GF-D8 (cell line): ENCODE measurements at regions not wholly inside any gene's neighbourhood (a gene's known extent, or its start where the extent isn't known, plus 50 kb on each side); places are given as distances from the start of the nearest gene placed in this dataset.

Experiments used
- DNase-seq: peaks from one replicate; lab custom pipeline; 2025; lab: John Stamatoyannopoulos, UW

DNA sequence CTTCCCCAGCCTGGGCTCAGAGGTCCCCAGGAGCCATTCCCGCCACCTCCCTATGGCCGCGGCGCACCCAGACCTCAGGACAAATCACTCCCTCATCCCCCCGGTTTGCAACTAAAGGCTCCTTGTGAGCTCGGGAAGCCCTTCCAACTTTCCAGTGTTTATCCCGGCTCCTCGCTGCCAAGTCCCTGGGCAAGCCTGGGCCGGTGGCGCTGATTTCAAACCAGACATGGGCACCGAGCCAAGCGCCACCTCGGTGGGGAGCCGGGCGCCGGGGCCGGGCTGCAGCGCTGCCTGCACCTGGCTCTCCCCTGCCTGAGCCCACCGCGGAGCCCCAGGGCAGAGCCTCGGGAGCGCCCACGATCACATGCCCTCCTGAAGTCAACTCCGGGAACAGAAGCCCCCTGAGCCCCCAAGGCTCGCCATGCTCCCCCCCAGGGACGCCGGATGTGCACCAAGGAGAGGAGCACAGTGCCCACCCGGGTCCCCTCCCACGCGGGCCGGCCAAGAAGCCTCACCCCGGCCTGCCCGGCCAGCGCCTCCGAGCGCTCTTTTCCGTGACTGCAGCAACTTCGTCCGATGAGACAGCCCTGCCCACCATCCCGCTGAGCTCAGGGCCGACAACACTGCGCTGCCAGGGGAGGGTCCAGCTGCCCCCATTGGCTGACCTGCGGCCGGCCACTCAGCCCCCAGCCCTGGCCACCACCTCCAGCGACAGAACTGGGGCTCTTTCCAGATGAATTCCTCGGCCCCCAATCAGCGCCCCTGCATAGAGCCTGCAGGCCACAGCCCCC lies 50.0 kb downstream of the NCOR2 start:
- DNase-seq: no peak

DNA sequence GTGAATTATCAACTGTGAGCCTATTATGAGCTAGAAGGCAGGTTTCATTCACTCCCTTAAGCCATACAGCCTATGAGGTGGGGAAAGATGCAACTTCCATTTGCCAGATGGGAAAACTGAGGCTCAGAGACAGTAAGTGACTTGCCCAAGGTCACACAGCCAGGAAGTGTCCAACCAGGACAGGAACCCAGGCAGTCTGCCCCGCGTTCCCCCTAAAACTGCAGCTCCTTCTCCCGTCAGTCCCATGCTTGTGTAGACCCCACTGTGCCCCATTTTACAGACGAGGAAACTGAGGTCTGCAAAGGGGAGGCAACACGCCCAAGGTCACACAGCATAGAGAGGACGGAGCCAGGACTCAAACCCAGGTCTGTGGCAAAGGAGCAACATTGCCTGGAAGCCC lies 50.6 kb downstream of the NCOR2 start:
- no peak for DNase-seq

DNA sequence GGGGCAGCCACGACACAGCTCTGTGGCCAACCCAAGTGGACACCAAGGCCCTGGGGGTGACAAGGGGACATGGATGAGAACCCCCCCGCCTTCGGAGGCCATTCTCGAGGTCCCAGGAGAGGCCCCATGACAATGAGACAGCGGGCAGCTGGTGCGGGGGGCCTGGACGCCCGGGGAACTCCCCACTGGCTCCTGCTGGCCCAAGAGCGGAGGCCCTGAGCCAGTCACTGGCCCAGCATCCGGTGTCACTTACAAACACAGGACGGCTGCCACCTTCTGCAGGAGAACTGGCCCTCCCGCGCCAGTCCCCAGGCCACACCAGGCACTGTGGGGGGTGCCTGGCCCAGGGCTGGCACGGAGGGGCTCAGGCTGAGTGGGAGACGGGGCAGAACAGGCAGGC lies 51.4 kb downstream of the NCOR2 start:
- no peak for DNase-seq

DNA sequence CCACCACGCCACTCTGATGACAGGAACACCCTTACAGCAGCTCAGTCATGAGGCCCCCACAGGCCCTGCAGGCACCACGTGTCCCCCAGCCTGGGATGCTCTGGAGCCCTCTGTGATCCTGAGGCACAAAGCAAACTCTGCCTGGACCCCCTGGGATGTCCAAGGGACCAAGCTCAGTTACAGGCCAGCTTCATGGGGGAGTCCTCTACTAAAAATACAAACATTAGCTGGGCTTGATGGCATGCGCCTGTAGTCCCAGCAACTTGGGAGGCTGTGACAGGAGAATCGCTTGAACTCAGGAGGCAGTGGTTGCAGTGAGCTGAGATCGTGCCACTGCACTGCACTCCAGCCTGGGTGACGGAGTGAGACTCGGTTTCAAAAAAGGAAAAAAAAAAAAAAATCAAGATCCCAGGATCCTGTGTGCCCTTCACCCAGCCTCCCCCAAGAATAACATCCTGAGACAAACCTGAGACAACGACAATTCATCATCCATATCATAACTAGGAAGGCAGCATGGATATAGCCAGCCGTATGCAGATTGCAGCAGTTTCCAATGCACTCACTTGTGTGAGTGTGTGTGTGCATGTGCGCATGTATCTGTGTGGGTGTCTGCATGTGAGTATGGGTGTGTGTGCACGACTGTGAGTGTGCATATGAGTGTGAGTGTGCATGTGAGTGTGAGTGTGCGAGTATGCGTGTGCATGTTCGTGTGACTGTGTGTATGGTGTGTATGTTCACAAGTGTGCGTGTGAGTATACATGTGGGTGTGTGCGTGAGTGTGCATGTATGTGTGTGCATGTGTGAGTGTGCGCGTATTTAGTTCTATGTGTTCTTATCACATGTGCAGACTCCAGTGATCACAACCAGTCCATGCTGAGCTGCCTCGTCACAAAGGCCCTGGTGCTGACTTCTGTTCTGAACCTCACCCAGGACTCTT lies 52.1 kb downstream of the NCOR2 start:
- no peak for DNase-seq

DNA sequence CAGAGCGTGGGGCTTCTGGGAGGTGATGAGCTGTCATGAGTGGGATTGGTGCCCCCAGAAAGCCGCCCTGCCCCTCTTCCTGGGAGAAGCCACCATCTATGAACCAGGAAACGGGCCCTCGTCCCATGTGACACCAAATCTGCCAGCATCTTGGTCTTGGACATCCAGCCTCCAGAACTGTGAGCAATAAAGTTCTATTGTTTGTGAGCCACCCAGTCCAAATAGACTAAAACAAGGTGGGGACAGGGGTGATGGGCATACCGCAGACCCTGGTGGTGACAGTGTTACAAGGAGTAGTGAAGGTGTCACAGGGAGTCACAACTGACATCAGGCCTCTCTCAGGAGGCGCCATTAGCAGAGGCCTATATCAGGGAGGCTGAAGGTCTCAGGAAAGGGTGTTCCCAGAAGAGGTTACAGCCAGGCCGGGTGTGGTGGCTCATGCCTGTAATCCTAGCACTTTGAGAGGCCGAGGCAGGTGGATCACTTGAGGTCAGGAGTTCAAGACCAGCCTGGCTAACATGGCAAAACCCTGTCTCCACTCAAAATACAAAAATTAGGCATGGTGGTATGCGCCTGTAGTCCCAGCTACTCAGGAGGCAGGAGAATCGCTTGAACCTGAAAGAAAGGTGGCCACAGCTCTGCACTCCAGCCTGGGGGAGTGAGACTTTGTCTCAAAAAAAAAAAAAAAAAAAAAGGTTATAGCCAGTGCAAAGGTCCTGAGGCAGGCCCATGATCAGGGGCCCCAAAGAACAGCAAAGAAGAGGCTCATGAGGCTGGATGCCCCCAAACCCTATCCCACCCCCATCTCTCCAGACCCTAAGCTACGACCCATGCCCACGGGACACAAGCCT lies 53.0 kb downstream of the NCOR2 start:
- DNase-seq: no peak

DNA sequence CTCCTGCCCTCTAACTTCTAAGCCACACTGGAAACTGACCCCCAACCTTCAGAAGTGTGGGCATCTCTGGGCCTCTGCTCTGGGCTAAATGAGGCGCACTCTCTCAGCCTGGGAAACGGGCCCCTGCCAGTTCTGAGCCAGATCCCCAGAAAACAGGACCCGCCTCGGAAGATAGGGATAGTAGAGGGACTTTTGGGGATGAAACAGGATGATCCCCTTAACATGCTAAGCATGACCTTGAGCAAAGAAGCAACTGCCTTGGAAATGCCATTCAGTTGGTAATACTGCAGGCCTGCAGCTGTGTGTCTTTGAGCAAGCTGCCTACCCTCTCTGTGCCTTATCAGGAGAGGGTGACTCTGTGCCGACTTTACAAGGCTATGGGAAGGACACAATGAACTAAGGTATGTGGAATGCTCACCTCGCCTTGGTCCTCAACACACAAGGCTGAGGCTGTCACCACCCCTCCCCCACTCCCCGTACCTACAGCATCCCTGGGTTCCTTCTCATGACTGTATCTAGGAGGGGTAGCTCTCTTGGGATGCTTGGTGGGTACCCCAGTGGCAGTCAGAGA lies 54.0 kb downstream of the NCOR2 start:
- no peak for DNase-seq

DNA sequence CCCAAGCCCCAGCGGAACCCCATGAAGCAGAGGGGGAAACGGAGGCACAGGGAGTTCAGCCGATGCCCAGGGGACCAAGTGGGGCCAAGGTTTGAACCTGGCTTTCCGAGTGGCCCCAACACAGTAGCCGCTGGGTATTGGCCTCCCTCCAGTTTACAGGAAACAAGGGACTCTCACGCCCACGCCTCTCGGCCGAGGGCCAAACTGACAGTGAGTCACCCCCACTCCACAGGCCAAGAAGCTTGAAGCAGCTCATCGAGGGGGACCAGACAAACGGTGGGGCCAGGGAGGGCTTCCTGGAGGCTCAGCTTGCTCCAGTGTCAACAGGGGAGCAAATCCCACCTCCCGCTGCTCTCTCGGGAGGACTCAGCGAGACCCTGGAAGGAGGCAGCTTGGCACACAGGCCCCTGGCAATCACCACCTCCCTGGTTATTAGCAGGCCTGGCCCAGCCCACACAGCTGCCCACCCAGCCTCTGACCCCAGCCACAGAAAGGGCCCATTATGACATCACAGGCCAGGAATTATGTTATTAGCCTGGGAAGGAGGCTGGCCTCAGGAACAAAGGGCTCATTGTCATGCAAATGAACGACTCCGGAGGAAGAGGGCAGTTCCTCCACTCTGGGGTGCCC lies 54.6 kb downstream of the NCOR2 start:
- DNase-seq: no peak

DNA sequence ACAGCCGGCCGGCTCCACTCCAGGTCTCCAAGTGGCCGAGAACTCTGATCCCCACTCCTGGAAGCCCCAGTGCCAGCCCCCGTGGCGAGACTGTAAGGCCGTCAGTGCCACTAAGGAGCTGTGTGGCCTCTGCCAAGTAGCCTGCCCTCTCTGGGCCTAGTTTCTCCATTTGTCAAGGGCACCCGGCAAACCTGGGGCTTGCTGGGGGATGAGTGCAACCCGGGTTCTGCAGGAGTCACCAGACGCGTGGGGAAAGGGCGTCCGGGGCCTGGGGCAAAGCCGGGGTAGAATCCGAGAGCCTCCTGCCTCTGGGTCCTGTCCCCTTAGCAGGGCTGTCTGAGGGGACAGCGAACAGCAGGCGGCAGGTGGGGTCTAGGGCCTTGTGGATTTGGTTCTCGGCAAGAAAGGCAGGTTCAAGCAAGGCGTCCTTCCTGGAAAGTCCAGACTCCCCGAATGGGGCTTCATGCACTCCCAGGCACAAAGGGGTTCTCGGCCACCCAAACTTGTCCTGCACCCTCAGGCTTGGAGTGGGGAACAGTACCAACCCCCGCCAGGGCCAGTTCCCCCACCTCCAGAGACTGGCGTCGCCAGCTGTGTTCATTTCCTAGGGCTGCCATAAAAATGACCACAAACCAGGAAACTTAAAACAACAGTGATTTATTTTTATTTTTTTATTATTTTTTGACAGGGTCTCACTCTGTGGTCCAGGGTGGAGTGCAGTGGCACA lies 56.0 kb downstream of the NCOR2 start:
- DNase-seq: no peak

DNA sequence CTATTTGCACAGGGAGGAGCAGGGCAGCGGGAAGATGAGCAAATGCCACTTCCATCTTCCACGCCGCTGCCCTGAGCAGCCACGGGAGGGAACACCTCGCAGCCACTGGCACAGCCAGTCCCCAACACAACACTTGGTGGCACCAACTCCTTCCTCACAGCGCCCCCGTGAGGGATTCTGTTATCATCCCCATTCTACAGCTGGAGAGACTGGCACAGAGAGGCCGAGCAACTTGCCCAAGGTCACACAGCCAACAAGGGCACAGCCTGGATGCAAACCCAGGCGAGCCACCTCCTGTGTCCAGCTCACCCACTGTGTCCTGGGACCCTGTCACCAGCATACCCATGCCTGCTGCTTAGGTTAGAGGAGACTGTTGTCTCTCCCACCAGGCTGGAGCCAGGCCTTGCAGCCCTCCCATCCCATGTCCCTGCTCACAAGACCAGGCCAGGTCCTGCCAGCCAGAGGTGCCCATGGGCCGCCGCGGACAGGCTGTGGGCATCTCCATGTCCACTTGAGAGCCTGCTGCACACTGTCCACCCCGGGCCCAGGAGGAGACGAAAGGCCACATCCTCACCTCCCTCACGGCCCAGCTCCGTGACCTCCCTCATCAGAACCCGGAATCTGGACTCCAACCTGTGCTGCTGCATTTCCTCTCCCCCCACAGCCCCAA lies 57.0 kb downstream of the NCOR2 start:
- peak; percentile 21 for DNase-seq

DNA sequence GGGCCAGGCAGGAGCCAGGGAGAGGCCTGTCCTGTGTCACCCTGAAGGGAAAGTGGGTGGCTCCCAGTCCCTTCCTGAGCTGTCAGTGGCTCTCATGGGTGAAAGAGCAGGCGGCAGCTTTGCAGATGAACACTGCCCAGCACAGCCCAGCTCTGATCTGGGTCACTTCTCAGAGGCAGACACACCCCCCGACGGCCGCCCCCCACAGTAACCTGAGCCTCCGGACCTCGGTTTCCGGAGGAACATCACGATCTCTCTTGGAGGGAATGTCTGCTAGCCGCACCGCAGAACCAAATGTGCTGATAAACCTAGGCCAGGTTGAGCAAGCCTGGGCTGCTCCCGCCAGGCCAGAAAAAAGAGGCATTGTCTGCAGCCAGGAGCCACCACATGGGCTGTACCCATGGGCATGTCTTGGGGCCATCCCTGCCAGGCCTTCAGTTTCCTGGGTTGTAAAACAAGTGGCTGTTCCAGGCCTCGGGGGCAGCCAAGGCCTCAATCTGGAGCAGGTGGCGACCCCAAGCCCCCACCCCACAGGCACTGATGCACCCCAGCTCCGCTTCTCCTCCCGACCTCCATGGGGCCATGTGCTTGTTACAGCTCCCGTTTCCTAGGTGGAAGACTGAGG lies 57.6 kb downstream of the NCOR2 start:
- DNase-seq: peak; percentile 77

DNA sequence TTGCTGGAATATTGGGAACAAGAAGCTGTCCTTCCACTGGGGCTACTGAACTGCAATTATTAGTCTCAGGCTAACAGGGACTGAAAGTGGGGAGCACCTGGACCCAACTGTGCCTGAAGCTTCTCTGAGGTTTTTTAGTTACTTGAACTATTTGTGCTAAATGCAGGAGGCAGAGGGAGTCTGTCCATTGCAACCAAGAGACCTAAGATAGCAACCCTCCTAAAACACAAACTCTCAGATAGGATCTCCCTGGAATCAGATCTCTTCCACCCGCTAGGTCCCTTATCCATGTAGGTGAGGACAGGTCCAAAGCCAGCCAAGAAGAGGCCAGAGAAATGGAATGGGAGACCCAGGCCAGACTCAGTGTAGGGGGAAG lies 58.1 kb downstream of the NCOR2 start:
- no peak for DNase-seq

DNA sequence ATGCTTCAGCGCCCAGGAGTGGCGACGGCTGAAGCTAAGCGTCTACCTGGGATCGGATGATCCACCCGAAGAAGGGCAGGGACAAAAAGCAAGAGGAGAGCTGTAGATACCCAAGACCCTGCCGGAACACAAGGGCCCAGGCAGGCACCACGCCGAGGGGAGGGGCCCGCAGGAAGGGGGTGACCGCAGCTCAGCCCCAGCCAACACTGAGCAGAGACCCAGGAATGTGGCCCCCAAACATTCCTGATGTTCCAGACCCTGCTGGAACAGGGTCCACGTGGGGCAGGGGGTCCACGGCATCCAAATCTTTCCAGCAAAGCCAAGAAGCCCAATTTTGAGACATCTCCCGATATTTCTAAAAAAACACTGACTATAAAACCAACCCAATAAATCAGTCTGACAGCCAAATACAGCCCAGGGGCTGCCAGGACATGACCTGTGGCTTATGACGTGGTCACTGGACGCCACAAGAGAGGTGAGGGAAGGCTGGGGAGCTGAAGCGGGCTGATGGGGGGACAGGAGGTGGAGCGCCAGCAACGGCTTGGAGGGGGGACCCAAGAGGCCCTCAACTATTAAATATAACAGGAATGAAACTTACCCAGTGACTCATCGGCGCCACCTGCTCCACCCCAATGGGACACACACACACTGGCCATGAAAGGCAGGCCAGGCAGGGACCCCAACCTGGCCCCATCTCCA lies 58.9 kb downstream of the NCOR2 start:
- DNase-seq: no peak

DNA sequence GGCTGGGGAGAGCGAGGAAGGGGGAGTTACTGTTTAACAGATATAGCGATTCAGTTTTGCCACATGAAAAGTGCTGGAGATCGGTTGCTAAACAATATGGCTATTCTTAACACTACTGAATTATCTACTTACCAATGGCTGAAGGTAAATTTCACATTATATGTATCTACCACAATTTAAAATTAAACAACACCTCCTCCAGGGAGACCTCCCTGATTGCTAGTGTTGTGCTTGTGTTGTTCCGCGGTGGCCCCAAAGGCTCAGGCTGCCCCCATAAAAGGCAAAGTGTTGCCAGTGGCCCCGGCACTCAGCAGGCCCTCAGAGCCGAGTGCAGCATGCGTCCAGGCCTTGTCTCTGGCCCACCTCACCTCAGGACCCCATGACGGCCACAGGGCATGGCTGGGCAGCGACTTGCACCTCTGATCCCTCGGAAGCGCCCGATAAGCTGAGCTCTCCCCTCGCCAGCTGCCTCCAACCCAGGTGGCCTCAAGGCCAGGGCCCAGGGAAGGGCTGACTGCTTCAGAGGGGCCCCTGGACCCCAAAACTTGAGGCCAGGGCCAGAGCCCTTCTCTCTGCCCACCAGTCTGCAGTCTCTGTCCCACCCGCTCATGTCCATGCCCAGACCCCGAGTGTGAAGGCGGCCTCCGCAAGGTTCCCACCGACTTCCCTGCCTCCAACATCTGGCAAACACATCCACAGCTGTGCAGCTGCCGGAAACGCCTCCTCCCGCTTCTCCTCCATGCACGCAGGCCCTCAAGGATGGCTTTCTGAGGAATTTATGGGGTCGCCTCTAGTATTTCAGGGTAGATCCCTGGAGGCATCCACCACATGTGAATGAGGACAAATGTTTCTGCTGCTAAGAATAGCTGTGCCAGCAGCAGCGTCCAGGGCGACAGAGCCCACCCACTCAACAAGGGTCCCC lies 60.0 kb downstream of the NCOR2 start:
- DNase-seq: no peak

DNA sequence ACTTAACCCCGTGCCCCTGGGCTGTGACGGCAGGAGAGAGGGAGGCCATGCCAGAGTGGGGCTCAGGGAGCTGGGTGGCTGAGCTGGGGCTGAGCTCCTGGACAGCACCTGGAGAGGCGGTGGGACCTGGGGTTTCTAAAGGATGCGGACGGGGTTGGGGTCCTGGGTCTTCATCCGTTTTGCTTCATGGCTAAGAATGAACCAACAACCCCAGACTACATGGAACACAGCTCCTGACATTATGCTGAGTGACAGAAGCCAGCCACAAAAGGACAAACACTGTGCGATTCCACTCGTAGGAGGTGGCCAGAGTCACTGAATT lies 60.6 kb downstream of the NCOR2 start:
- no peak for DNase-seq

DNA sequence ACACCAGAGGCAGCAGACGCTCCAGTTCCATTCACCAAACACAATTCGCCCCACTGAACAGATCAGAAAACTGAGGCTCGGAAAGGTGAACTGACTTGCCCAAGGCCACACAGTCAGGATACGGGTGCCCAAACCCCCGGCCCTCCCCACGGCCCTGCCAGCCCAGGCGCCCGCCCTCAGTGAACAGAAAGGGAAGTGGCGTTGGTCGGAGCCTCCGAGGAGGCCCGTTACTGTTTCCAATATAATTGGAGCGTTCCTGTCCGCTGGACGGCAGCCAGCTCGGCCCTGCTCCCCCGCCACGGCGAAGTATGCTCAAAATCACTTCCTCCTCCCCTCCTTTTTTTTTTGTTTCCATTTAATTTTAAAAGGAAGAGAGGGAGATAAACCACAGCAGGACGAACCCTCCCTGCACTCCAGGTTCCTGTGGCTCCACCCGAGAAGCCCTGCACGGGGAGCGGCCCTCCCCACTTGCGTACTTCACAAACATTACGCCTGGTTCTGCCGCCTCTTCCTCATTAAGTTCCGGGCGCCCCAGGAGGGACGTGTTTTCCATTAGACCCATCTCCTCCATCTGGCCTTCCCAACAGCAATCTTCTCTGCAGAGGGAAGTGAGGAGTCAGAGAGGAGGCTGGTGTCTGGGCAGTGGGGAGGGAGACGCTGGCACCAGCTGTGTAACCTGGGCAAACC lies 61.1 kb downstream of the NCOR2 start:
- DNase-seq: peak; percentile 85

DNA sequence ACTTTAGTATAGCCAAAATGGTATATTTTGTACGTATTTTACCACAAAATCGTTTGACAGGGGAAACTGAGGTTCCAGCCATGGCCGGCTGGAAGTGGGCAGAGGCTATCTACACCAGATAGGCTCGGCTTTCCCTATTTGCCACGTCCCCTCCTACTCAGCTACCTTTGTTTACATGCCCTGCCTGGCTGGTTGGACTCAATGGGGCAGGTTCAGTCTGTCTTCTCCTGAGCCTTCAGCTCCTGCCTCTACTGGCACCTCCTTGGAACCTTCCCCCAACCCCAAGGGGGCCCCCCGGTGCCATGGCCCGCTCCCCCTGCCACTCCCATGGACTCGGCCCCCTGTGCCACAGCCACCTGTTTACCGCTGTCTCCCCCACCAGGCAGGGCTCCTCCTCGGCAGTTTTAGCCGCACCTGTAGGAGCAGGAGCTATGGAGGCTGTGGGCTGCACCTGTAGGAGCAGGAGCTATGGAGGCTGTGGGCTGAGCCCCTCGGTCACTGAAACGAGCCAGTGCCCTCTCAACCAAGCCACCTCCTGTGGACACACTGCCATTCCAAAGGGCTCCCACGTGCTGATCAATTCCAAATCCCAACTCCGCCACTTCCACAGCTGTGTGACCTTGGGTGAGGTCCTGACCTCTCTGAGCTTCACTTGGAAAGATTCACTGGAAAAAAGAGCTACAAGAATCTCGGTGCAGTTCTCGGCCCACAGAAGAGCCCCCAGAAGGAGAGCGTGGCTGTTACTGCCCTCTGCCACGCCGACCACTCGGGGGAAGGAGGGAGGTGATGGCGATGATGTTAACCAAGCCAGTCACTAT lies 62.2 kb downstream of the NCOR2 start:
- no peak for DNase-seq
